Prostate gland (tissue), 2 donors: ENCODE measurements at regions not wholly inside any gene's neighbourhood (a gene's known extent, or its start where the extent isn't known, plus 50 kb on each side); places are given as distances from the start of the nearest gene placed in this dataset.
"Not testable (repeated sequence)": the region's sequence is repeated elsewhere in the genome, so short reads cannot be mapped to it uniquely, and the experiment has no call there.

Experiments used
- DNase-seq: peaks from one replicate; pipeline ENCODE4 v3.0.0-alpha.2; 2019; ENCODE audit warnings: low spot score
- H3K27ac ChIP-seq, 2 donors: fragments of 200-600 bp; sonication (generic); 2 replicates each; pipeline ENCODE4 v1.5.1; 2017 to 2019
- H3K27me3 ChIP-seq: fragments of 200-600 bp; sonication (generic); replicated peaks from 2 replicates; pipeline ENCODE4 v1.5.1; 2019; ENCODE audit not compliant: insufficient read depth
- H3K36me3 ChIP-seq, 2 donors: fragments of 200-600 bp; sonication (generic); 1 replicate in 1 of 2; 2 replicates in 1 of 2; pipeline versions ENCODE4 v1.5.1 to v1.8.1; 2017 to 2019
- H3K4me1 ChIP-seq: fragments of 200-600 bp; sonication (generic); replicated peaks from 2 replicates; pipeline ENCODE4 v1.5.1; 2019
- H3K4me3 ChIP-seq, 2 donors: fragments of 200-600 bp; sonication (generic); 2 replicates each; pipeline ENCODE4 v1.5.1; 2017 to 2019
- H3K9me3 ChIP-seq: fragments of 200-600 bp; sonication (generic); 2 replicates; pipeline ENCODE4 v1.5.1; 2017
- CTCF ChIP-seq, 4 experiments: fragments of 200-600 bp in 2 of 4; fragments of 450-650 bp in 2 of 4; sonication (generic) in 2 of 4; IDR thresholded peaks; 1 replicate in 3 of 4; 2 replicates in 1 of 4; pipeline ENCODE4 v1.5.1; 2016 to 2019; ENCODE audit warnings: antibody characterized with exemption in 4 of 4, mild to moderate bottlenecking in 2 of 4, moderate library complexity in 2 of 4
- POLR2A ChIP-seq: fragments of 450-650 bp; IDR thresholded peaks from one replicate; pipeline ENCODE4 v1.6.1; 2016; ENCODE audit warnings: antibody characterized with exemption, mild to moderate bottlenecking
- POLR2AphosphoS5 ChIP-seq: sonication (generic); formaldehyde crosslinking; IDR thresholded peaks from one replicate; pipeline ENCODE4 v1.6.1; 2017; ENCODE audit warnings: antibody characterized with exemption
- WGBS: methylation state at CpG from one replicate; pipeline ENCODE4 v1.1.5; 2018; 5-methylcytosine and 5-hydroxymethylcytosine counted together
- intact Hi-C: fragments of 100-400 bp; cut with DNase I; formaldehyde crosslinking; loops from one replicate; pipeline ENCODE4 v1.14.2; 2022

- H3K9me3 ChIP-seq, H3K27me3 ChIP-seq, intact Hi-C loops, H3K27ac ChIP-seq, H3K4me1 ChIP-seq, DNase-seq, H3K36me3 ChIP-seq, H3K4me3 ChIP-seq: not testable (repeated sequence)
- WGBS: 94% methylated on average over 16 of the region's 24 CpGs
These were observed 251.2 kb upstream of the NUPR2 start for GRCh38 chr7:56367411-56367810.

GRCh38 chr7:56366701-56367100, 250.5 kb upstream of the NUPR2 start:
- H3K27ac ChIP-seq, intact Hi-C loops, DNase-seq, H3K9me3 ChIP-seq, H3K4me3 ChIP-seq, H3K27me3 ChIP-seq, H3K36me3 ChIP-seq, H3K4me1 ChIP-seq: not testable (repeated sequence)
- 92% methylated on average over 22 of the region's 22 CpGs for WGBS

GRCh38 chr7:56352576-56352975, 236.4 kb upstream of the NUPR2 start:
- H3K4me1 ChIP-seq, H3K9me3 ChIP-seq, H3K27me3 ChIP-seq, H3K27ac ChIP-seq, H3K4me3 ChIP-seq, DNase-seq, H3K36me3 ChIP-seq, intact Hi-C loops: not testable (repeated sequence)
- 81% methylated on average over 4 of the region's 4 CpGs for WGBS

GRCh38 chr7:56351181-56351580, 235.0 kb upstream of the NUPR2 start:
- intact Hi-C loops: not testable (repeated sequence)

GRCh38 chr7:56348311-56348710, 232.1 kb upstream of the NUPR2 start:
- intact Hi-C loops, H3K4me1 ChIP-seq, H3K4me3 ChIP-seq, DNase-seq, H3K9me3 ChIP-seq, H3K27ac ChIP-seq, H3K36me3 ChIP-seq, H3K27me3 ChIP-seq: not testable (repeated sequence)
- WGBS: 81% methylated on average over 7 of the region's 7 CpGs

More at GRCh38 chr7:56351181-56351580, 235.0 kb upstream of the NUPR2 start:
- H3K36me3 ChIP-seq, DNase-seq, H3K27me3 ChIP-seq, H3K4me3 ChIP-seq, H3K9me3 ChIP-seq, H3K4me1 ChIP-seq, H3K27ac ChIP-seq: not testable (repeated sequence)
- WGBS: 89% methylated on average over 8 of the region's 8 CpGs

GRCh38 chr7:56328327-56328726, 212.1 kb upstream of the NUPR2 start:
- H3K36me3 ChIP-seq, H3K4me3 ChIP-seq, H3K27me3 ChIP-seq, H3K27ac ChIP-seq, H3K9me3 ChIP-seq, DNase-seq, H3K4me1 ChIP-seq, intact Hi-C loops: not testable (repeated sequence)
- WGBS: 74% methylated on average over 9 of the region's 9 CpGs

GRCh38 chr7:56290548-56290947, 174.3 kb upstream of the NUPR2 start:
- Histone ChIP-seq H3K27me3 (no peaks in the 10 kb centered on the region), H3K27ac (no peak overlapping the region), H3K36me3 (no peaks in the 10 kb centered on the region), H3K4me1 (no peaks in the 10 kb centered on the region), H3K4me3 (no peak overlapping the region), H3K9me3 (no peaks in the 10 kb centered on the region)
- TF ChIP-seq POLR2AphosphoS5: no peak
- no peak for TF ChIP-seq CTCF (IDR thresholded peaks at IDR 0.05)
- TF ChIP-seq POLR2A: no peak
- DNase-seq: no peak
- 75% methylated on average over 7 of the region's 7 CpGs for WGBS
- intact Hi-C loops: no loop called here

- Histone ChIP-seq H3K27me3 (no peaks in the 10 kb centered on the region), H3K9me3 (no peaks in the 10 kb centered on the region), H3K27ac (peak overlapping the region in 1 of 2 donors; percentile 26), H3K36me3 (no peaks in the 10 kb centered on the region), H3K4me1 (no peaks in the 10 kb centered on the region), H3K4me3 (peak overlapping the region; percentile 19 to 23)
- 3% methylated on average over 57 of the region's 57 CpGs for WGBS
- TF ChIP-seq POLR2AphosphoS5: no peak
- no peak for TF ChIP-seq POLR2A
- no peak for TF ChIP-seq CTCF (IDR thresholded peaks at IDR 0.05)
- DNase-seq: no peak
- intact Hi-C loops: no loop called here
These were observed 171.4 kb upstream of the NUPR2 start for GRCh38 chr7:56287429-56288138.
